ENCODE measurements at regions not wholly inside any gene's neighbourhood (a gene's known extent, or its start where the extent isn't known, plus 50 kb on each side); places are given as distances from the start of the nearest gene placed in this dataset.

GRCh38 chr4:65918872-65919271 is 248.6 kb upstream of the EPHA5 start:
- TF ChIP-seq, protein P1, sequence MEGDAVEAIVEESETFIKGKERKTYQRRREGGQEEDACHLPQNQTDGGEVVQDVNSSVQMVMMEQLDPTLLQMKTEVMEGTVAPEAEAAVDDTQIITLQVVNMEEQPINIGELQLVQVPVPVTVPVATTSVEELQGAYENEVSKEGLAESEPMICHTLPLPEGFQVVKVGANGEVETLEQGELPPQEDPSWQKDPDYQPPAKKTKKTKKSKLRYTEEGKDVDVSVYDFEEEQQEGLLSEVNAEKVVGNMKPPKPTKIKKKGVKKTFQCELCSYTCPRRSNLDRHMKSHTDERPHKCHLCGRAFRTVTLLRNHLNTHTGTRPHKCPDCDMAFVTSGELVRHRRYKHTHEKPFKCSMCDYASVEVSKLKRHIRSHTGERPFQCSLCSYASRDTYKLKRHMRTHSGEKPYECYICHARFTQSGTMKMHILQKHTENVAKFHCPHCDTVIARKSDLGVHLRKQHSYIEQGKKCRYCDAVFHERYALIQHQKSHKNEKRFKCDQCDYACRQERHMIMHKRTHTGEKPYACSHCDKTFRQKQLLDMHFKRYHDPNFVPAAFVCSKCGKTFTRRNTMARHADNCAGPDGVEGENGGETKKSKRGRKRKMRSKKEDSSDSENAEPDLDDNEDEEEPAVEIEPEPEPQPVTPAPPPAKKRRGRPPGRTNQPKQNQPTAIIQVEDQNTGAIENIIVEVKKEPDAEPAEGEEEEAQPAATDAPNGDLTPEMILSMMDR (conservative IDR thresholded peaks at IDR 0.05 in 1 of 2, IDR thresholded peaks at IDR 0.05 in 1 of 2; ENCODE audit: extremely low read depth in 1 of 2, insufficient read depth in 1 of 2, low read depth in 1 of 2, low read length in 2 of 2): no peak
- no peak for TF ChIP-seq EZH2 (IDR thresholded peaks at IDR 0.05; ENCODE audit: borderline replicate concordance, low read length)
